ENCODE measurements at regions not wholly inside any gene's neighbourhood (a gene's known extent, or its start where the extent isn't known, plus 50 kb on each side); places are given as distances from the start of the nearest gene placed in this dataset.
"Not testable (repeated sequence)": the region's sequence is repeated elsewhere in the genome, so short reads cannot be mapped to it uniquely, and the experiment has no call there.

DNA sequence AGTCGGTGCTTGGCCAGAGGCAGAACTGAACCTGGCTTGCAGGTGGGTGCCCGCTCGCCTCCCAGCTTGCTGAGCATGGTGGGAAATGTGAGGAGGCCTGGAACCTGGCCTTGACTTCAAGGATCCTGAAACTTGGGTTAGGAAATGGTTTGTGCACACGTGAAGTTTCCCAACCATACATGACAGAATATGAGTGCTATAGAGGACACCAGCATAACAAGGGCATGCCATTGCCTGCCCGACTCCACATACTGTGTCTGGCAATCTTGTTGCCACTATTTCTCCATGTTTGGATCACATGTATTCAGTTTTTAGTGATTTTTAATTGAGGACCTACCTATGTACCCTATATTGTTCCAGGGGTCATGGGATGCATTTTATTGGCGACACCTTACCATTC is 177.6 kb upstream of the ANKRD55 start:
- DNase-seq = no peak

- peak; percentile 90 for DNase-seq
Observed at GRCh38 chr5:56409331-56410190, 176.4 kb upstream of the ANKRD55 start.

DNA sequence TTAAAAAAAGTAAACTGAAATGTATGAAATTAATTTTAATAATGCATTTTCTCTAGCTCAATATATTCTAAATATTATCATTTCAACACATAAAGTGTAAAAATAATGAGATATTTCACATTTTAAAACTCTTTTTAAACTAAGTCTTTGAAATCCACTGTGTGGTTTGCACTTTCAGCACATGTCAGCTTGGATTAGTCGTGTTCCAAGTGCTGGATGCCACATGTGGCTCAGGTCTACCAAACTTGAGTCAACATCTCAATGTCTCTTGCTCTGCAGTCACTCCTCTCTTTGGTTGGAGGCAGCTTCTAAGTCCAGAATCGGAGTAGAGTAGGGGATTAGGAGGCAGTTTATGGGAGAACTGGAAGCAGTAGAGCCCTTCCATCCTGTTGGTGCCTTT is 173.7 kb upstream of the ANKRD55 start:
- no peak for DNase-seq

- no peak for DNase-seq
Observed at GRCh38 chr5:56406221-56406620, 173.1 kb upstream of the ANKRD55 start.

GRCh38 chr5:56405116-56405908 is 172.2 kb upstream of the ANKRD55 start:
- DNase-seq = no peak

DNA sequence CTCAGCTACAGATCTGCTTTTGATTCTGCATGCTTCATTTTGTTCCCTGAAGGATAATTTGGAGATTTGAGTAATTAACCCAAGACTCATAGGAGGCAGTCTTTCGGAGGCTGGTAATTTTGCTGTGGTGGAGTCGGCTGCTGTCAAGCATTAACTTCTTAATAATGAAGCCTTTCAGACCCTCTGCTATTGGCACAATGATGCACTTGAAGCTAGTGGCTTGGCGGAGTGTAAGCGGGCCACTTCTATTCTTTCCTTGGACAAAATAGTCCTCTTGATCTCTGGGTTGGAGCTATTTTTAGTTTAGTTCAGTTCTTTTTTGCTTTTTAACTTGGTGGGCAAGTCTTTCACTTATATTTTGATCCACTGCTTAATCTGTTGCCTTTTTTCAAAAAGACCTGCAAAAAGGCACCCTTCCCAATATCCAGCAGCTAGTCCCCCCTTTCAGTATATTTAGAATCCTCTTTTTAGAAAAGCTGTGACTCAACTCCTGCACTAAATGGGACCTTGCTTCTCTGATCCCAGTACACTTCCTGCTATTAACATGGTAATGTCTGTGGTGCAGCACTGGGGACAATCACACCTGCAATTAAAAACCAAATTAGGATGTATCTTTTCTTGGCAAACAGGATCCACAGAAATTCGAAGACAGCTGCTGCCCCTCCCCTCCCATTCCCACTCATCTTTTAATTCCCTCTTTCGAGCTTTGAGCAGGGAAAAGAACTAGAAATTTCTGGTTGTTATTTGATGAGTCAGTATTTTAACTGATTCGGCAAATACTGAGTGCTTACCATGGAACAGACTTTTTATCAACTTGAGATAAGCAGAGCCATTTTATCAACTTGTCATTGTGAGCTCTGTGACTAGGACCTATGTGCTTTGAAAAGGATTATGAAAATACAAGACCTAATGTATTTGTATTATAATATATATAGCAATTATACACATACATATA is 169.4 kb upstream of the ANKRD55 start:
- peak; percentile 42 for DNase-seq

DNA sequence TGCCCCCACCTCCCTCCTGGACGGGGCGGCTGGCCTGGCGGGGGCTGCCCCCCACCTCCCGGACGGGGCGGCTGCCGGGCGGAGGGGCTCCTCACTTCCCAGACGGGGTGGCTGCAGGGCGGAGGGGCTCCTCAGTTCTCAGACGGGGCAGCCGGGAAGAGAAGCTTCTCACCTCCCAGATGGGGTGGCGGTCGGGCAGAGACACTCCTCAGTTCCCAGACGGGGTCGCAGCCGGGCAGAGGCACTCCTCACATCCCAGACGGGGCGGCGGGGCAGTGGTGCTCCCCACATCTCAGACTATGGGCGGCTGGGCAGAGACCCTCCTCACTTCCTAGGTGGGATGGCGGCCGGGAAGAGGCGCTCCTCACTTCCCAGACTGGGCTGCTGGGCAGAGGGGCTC is 164.7 kb upstream of the ANKRD55 start:
- DNase-seq = not testable (repeated sequence)

DNA sequence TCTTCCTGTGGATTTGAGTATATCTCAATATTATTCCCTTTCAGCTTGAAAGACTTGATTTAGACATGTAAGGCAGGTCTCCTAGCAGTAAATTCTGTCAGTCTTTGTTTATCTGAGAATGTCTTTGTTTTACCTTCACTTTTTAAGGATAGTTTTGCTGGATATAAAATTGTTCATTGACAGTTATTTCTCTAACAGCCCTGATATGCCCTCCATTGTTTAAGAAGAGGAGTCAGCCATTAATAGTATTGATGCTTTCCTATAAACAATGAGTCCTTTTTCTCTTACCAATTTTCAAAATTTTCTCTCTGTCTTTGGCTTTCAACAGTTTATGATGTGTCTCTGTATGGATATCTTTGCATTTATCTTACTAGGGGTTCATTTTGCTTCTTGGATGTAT is 163.5 kb upstream of the ANKRD55 start:
- DNase-seq = no peak

GRCh38 chr5:56389261-56389660 is 156.1 kb upstream of the ANKRD55 start:
- DNase-seq = no peak

GRCh38 chr5:56388229-56388985 is 155.3 kb upstream of the ANKRD55 start:
- no peak for DNase-seq

GRCh38 chr5:56386046-56386445 is 152.9 kb upstream of the ANKRD55 start:
- DNase-seq = no peak

DNA sequence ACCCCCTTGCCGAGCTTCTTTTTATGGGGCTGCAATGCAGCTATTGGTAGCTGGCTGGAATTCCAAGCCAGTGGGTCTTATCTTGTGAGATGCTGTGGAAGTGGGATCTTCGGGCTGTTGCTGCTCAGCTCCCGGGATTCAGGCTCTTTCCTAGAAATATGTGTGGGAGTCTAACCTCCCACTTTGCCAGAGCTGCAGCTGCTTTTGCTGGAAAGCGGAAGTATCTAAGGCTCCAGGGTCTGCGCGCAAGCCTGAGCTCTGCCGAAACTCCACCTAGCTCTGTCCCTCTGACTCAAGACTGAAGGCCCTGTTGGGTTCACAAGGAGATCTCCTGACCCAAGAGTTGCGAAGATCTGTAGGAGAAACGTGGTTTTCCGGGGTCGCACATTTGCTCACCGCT is 151.1 kb upstream of the ANKRD55 start:
- no peak for DNase-seq

DNA sequence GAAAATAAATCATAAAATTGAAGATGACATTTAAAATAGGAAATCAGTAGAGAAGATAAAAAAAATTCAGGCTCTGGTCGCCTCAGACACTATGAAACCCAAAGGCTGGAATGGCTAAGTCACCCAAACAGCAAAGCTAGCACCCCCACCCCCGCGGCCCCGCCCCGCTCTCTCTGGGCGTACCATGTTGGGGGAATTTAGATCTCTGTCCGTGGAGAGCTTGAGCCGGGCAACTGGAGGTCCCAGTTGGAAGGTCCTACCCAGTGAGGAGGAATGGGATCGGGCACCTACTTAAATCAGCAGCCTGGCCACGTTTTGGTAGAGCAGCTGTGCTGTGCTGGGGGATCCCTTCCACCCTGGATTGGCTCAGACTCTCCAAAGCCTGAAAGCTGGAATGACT is 150.6 kb upstream of the ANKRD55 start:
- DNase-seq = no peak

- DNase-seq = no peak
Observed at GRCh38 chr5:56382896-56383295, 149.8 kb upstream of the ANKRD55 start.

DNA sequence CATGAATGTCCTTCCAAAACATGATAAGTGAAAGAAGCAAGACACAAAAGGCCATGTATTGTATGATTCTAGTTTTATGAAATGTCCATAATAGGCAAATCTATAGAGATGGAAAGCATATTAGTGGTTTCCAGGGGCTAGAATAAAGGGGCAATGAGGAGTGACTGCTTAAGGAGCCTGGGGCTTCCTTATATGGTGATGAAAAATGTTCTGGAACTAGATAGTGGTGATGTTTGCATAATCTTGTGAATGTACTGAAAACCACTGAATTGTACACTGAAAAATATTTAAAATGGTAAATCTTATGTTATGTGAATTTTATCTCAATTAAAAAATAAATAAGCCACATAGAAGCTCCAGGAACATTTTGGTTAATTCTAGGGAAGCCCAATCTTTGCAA is 144.4 kb upstream of the ANKRD55 start:
- DNase-seq = no peak

- no peak for DNase-seq
Observed at GRCh38 chr5:56376128-56376527, 143.0 kb upstream of the ANKRD55 start.

- DNase-seq = no peak
Observed at GRCh38 chr5:56375011-56375410, 141.9 kb upstream of the ANKRD55 start.

DNA sequence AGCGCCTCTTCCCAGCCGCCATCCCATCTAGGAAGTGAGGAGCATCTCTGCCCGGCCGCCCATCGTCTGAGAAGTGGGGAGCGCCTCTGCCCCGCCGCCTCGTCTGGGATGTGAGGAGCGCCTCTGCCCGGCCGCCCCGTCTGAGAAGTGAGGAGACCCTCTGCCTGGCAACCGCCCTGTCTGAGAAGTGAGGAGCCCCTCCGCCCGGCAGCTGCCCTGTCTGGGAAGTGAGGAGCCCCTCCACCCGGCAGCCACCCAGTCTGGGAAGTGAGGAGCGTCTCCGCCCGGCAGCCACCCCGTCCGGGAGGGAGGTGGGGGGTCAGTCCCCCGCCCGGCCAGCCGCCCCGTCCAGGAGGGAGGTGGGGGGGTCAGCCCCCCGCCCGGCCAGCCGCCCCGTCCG is 139.4 kb upstream of the ANKRD55 start:
- not testable (repeated sequence) for DNase-seq

DNA sequence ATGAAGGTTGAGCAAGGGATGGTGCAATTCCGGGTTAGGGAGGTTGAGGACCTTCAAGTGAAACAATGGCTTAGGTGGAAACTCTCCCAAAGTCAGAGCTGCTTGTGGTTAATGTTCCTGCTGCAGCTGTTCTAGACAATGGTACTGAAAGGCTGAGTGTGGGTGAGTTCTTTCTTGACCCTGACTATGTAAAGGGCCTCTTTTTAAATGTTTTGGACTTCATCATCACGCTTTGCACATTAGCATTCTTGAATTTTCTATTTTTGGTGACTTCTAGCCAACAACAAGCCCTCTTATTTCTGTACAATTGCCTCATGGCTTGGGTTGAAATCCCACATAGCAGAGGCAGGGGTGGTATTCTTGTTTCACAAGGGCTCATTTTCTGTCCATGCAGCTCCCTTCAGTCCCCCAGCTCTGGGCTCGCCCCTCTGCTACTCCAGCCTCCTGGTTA is 136.3 kb upstream of the ANKRD55 start:
- DNase-seq = no peak

DNA sequence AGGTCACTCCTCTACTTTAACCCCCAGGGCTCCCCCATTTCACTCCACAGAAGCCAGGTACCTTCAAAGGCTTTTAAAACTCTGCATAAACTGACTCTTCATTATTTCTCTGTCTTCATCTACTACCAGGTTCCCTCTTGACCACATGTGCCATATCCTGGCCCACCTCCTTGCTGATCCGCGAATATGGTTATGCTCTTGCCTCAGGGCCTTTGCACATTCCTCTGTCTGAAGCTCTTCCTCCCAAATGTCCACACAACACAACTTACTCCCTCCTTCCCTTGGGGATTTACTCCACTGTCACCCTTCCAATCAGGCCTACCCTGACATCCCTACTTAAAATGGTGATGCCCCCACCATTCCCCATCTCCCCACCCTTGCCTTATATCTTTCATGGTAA is 134.6 kb upstream of the ANKRD55 start:
- DNase-seq = no peak

DNA sequence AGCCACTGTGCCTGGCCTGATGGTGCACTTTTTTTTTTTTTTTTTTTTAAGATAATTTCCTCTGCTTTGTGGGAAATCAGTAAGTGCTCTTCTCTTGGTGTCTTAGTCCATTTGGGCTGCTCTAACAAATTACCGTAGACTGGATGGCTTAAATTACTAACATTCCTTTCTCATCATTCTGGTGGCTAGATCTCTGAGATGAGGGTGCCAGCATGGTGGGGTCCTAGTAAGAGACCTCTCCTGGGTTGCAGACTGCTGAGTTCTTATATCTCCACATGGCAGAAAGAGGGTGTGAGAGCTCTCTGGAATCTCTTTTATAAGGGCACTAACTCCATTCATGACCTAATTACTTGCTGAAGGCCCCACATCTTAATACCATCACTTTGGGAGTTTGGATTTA is 133.9 kb upstream of the ANKRD55 start:
- DNase-seq = no peak

DNA sequence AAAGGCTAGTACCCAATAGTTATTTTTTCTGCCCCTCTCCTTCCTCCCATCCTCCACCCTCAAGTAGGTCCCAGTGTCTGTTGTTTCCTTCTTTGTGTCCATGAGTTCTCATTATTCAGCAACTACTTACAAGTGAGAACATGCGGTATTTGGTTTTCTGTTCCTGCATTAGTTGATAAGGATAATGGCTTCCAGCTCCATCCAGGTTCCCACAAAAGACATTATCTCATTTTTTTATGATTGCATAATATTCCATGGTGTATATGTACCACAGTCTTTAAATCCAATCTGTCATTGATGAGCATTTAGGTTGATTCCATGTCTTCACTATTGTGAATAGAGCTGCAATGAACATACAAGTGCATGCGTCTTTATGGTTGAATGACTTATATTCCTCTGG is 128.3 kb upstream of the ANKRD55 start:
- DNase-seq = no peak
